ENCODE measurements at regions not wholly inside any gene's neighbourhood (a gene's known extent, or its start where the extent isn't known, plus 50 kb on each side); places are given as distances from the start of the nearest gene placed in this dataset.

- H3K4me2 ChIP-seq (ENCODE audit: insufficient read depth, low read length) = no peak overlapping the region
- no TSS peak for BruUV-seq (replicated peaks)
- no peaks in the 10 kb centered on the region for H3K9me1 ChIP-seq (replicated peaks; ENCODE audit: control insufficient read depth, extremely low read depth, insufficient read depth, low read length)
- H4K20me1 ChIP-seq (replicated peaks; ENCODE audit: control insufficient read depth, extremely low read depth, insufficient read depth, low read length) = no peaks in the 10 kb centered on the region
- no peak for FAIRE-seq
- no peaks in the 10 kb centered on the region for H3K4me1 ChIP-seq (ENCODE audit: control insufficient read depth, extremely low read depth, insufficient read depth, low read length)
- no peaks in the 10 kb centered on the region for H3K27me3 ChIP-seq (ENCODE audit: control insufficient read depth in 2 of 2, insufficient read depth in 2 of 2, low read length in 2 of 2)
- no peak overlapping the region for H3K9ac ChIP-seq (replicated peaks; ENCODE audit: extremely low read depth, insufficient read depth, low read length)
- H3K79me2 ChIP-seq (ENCODE audit: control insufficient read depth, insufficient read depth, low read length) = no peaks in the 10 kb centered on the region
- H2AFZ ChIP-seq (ENCODE audit: low read depth, low read length) = no peak overlapping the region
- no peak overlapping the region for H3K4me3 ChIP-seq (replicated peaks in 1 of 3; ENCODE audit: insufficient read depth in 1 of 3, low read depth in 1 of 3, low read length in 3 of 3)
- intact Hi-C loops (cut with micrococcal nuclease) = no loop called here
- ChIA-PET CTCF (no interaction called here), POLR2A (no interaction called here)
- dilution Hi-C loops (cut with MboI; ENCODE audit: extremely low pct_ligation_motif_present, low sequenced_read_pairs) = no loop called here
- H3K9me3 ChIP-seq (replicated peaks; ENCODE audit: control insufficient read depth, insufficient read depth, low read length) = peaks cover 2% of the 10 kb centered on the region
- H3K27ac ChIP-seq (ENCODE audit: insufficient read depth, low read depth, low read length) = no peak overlapping the region
- TF ChIP-seq JUN (IDR thresholded peaks at IDR 0.05; ENCODE audit: borderline replicate concordance, insufficient read depth, insufficient read length, low read depth) (no peak), POLR2AphosphoS5 (IDR thresholded peaks at IDR 0.05; ENCODE audit: insufficient read depth, low read depth, low read length) (no peak), EZH2 (IDR thresholded peaks at IDR 0.05; ENCODE audit: borderline replicate concordance, low read depth, low read length, severe bottlenecking) (no peak)
- no peak for DNase-seq (ENCODE audit: low read depth, low spot score)
- no peaks in the 10 kb centered on the region for H3K36me3 ChIP-seq (ENCODE audit: control insufficient read depth in 2 of 2, extremely low read depth in 1 of 2, insufficient read depth in 2 of 2, low read length in 2 of 2)
These were observed 189.2 kb upstream of the API5 start for GRCh38 chr11:43122546-43122945.

GRCh38 chr11:43123443-43123842 is 188.4 kb upstream of the API5 start:
- no TSS peak for BruUV-seq (replicated peaks)
- DNase-seq (ENCODE audit: low read depth, low spot score) (no peak), FAIRE-seq (no peak)
- Histone ChIP-seq H3K27ac (ENCODE audit: insufficient read depth, low read depth, low read length) (no peak overlapping the region), H3K36me3 (ENCODE audit: control insufficient read depth in 2 of 2, extremely low read depth in 1 of 2, insufficient read depth in 2 of 2, low read length in 2 of 2) (no peaks in the 10 kb centered on the region), H3K79me2 (ENCODE audit: control insufficient read depth, insufficient read depth, low read length) (no peaks in the 10 kb centered on the region), H3K9ac (replicated peaks; ENCODE audit: extremely low read depth, insufficient read depth, low read length) (no peak overlapping the region), H2AFZ (ENCODE audit: low read depth, low read length) (no peak overlapping the region), H3K4me1 (ENCODE audit: control insufficient read depth, extremely low read depth, insufficient read depth, low read length) (no peaks in the 10 kb centered on the region), H4K20me1 (replicated peaks; ENCODE audit: control insufficient read depth, extremely low read depth, insufficient read depth, low read length) (no peaks in the 10 kb centered on the region), H3K4me3 (replicated peaks in 1 of 3; ENCODE audit: insufficient read depth in 1 of 3, low read depth in 1 of 3, low read length in 3 of 3) (no peak overlapping the region), H3K4me2 (ENCODE audit: insufficient read depth, low read length) (no peak overlapping the region), H3K9me1 (replicated peaks; ENCODE audit: control insufficient read depth, extremely low read depth, insufficient read depth, low read length) (no peaks in the 10 kb centered on the region), H3K27me3 (ENCODE audit: control insufficient read depth in 2 of 2, insufficient read depth in 2 of 2, low read length in 2 of 2) (no peaks in the 10 kb centered on the region), H3K9me3 (replicated peaks; ENCODE audit: control insufficient read depth, insufficient read depth, low read length) (peaks cover 2% of the 10 kb centered on the region)
- intact Hi-C loops (cut with micrococcal nuclease) (no loop called here), dilution Hi-C loops (cut with MboI; ENCODE audit: extremely low pct_ligation_motif_present, low sequenced_read_pairs) (no loop called here)
- no peak for TF ChIP-seq JUN (IDR thresholded peaks at IDR 0.05; ENCODE audit: borderline replicate concordance, insufficient read depth, insufficient read length, low read depth)
- TF ChIP-seq MAX (IDR thresholded peaks at IDR 0.05; ENCODE audit: insufficient read depth, insufficient read length) = no peak
- TF ChIP-seq MYC (IDR thresholded peaks at IDR 0.05; ENCODE audit: low read depth, low read length) = no peak
- TF ChIP-seq, protein P1, sequence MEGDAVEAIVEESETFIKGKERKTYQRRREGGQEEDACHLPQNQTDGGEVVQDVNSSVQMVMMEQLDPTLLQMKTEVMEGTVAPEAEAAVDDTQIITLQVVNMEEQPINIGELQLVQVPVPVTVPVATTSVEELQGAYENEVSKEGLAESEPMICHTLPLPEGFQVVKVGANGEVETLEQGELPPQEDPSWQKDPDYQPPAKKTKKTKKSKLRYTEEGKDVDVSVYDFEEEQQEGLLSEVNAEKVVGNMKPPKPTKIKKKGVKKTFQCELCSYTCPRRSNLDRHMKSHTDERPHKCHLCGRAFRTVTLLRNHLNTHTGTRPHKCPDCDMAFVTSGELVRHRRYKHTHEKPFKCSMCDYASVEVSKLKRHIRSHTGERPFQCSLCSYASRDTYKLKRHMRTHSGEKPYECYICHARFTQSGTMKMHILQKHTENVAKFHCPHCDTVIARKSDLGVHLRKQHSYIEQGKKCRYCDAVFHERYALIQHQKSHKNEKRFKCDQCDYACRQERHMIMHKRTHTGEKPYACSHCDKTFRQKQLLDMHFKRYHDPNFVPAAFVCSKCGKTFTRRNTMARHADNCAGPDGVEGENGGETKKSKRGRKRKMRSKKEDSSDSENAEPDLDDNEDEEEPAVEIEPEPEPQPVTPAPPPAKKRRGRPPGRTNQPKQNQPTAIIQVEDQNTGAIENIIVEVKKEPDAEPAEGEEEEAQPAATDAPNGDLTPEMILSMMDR (IDR thresholded peaks at IDR 0.05; ENCODE audit: extremely low read depth in 1 of 2, insufficient read depth in 1 of 2, low read depth in 1 of 2, low read length in 2 of 2) = no peak
- no peak for TF ChIP-seq GATA2 (IDR thresholded peaks at IDR 0.05; ENCODE audit: insufficient read depth, insufficient read length, low read depth, low read length)
- TF ChIP-seq FOS (IDR thresholded peaks at IDR 0.05; ENCODE audit: borderline replicate concordance, insufficient read depth, low read length) = no peak
- TF ChIP-seq POLR2AphosphoS5 (IDR thresholded peaks at IDR 0.05; ENCODE audit: insufficient read depth, low read depth, low read length) = no peak
- TF ChIP-seq POLR2A (IDR thresholded peaks at IDR 0.05; ENCODE audit: low read depth, low read length) = no peak
- TF ChIP-seq EZH2 (IDR thresholded peaks at IDR 0.05; ENCODE audit: borderline replicate concordance, low read depth, low read length, severe bottlenecking) = no peak
- ChIA-PET POLR2A (no interaction called here), CTCF (no interaction called here)

Data from endothelial cell of umbilical vein (primary cell).